Upper lobe of right lung (tissue), 1 donor: ENCODE measurements at regions not wholly inside any gene's neighbourhood (a gene's known extent, or its start where the extent isn't known, plus 50 kb on each side); places are given as distances from the start of the nearest gene placed in this dataset.

Experiments used
- ATAC-seq: fragments of 200-7000 bp; cut with Tn5 transposase; one replicate; pipeline ENCODE4 v1.9.1; 2020; ENCODE audit warnings: mild to moderate bottlenecking, moderate library complexity
- DNase-seq: peaks from one replicate; pipeline ENCODE4 v3.0.0-alpha.2; 2020
- H3K27ac ChIP-seq: fragments of 200-600 bp; one replicate; pipeline ENCODE4 v1.8.0; 2022
- H3K27me3 ChIP-seq: fragments of 200-600 bp; one replicate; pipeline ENCODE4 v1.8.0; 2022; ENCODE audit warnings: mild to moderate bottlenecking
- H3K36me3 ChIP-seq: fragments of 200-600 bp; one replicate; pipeline ENCODE4 v1.8.0; 2022
- H3K4me1 ChIP-seq: fragments of 200-600 bp; one replicate; pipeline ENCODE4 v1.8.0; 2022
- H3K4me3 ChIP-seq: fragments of 200-600 bp; one replicate; pipeline ENCODE4 v1.8.0; 2022; ENCODE audit warnings: mild to moderate bottlenecking
- H3K9me3 ChIP-seq: fragments of 200-600 bp; one replicate; pipeline ENCODE4 v1.8.0; 2022
- CTCF ChIP-seq: fragments of 200-600 bp; IDR thresholded peaks from one replicate; pipeline ENCODE4 v1.8.0; 2022; ENCODE audit warnings: antibody characterized with exemption
- intact Hi-C: fragments of 100-400 bp; cut with DNase I; formaldehyde crosslinking; loops from one replicate; pipeline ENCODE4 v1.11.0; 2022
- donor health status: DM: no; HTN: yes; CAD: no; lungs with severe emphysema.

- ATAC-seq, result no peak
- Histone ChIP-seq H3K36me3 (no peaks in the 10 kb centered on the region), H3K27me3 (no peaks in the 10 kb centered on the region), H3K9me3 (no peaks in the 10 kb centered on the region), H3K27ac (no peak overlapping the region), H3K4me1 (no peaks in the 10 kb centered on the region), H3K4me3 (no peak overlapping the region)
- intact Hi-C loops, result no loop called here
- TF ChIP-seq CTCF, result no peak
- DNase-seq, result no peak
Measured at GRCh38 chr15:70238917-70239316, 141.2 kb upstream of the TLE3 start.

- Histone ChIP-seq H3K27ac (no peak overlapping the region), H3K4me1 (no peaks in the 10 kb centered on the region), H3K4me3 (no peak overlapping the region), H3K9me3 (no peaks in the 10 kb centered on the region), H3K27me3 (no peaks in the 10 kb centered on the region), H3K36me3 (no peaks in the 10 kb centered on the region)
- intact Hi-C loops, result no loop called here
- DNase-seq, result no peak
- ATAC-seq, result no peak
- no peak for TF ChIP-seq CTCF
Measured at GRCh38 chr15:70237626-70238025, 139.9 kb upstream of the TLE3 start.

- no peaks in the 10 kb centered on the region for H3K9me3 ChIP-seq
- ATAC-seq (no peak), DNase-seq (no peak)
- TF ChIP-seq CTCF, result no peak
- no peaks in the 10 kb centered on the region for H3K4me1 ChIP-seq
- no peaks in the 10 kb centered on the region for H3K36me3 ChIP-seq
- no peak overlapping the region for H3K4me3 ChIP-seq
- H3K27ac ChIP-seq, result no peak overlapping the region
- intact Hi-C loops, result no loop called here
- no peaks in the 10 kb centered on the region for H3K27me3 ChIP-seq
Measured at GRCh38 chr15:70236341-70237086, 138.8 kb upstream of the TLE3 start.

- Histone ChIP-seq H3K9me3 (no peaks in the 10 kb centered on the region), H3K27ac (no peak overlapping the region), H3K36me3 (no peaks in the 10 kb centered on the region), H3K27me3 (no peaks in the 10 kb centered on the region), H3K4me1 (no peaks in the 10 kb centered on the region), H3K4me3 (no peak overlapping the region)
- ATAC-seq (no peak), DNase-seq (no peak)
- intact Hi-C loops, result no loop called here
- no peak for TF ChIP-seq CTCF
Measured at GRCh38 chr15:70235347-70235746, 137.6 kb upstream of the TLE3 start.

GRCh38 chr15:70234256-70234905 is 136.7 kb upstream of the TLE3 start:
- Histone ChIP-seq H3K27ac (no peak overlapping the region), H3K4me3 (no peak overlapping the region), H3K27me3 (no peaks in the 10 kb centered on the region), H3K36me3 (no peaks in the 10 kb centered on the region), H3K9me3 (no peaks in the 10 kb centered on the region), H3K4me1 (no peaks in the 10 kb centered on the region)
- intact Hi-C loops, result no loop called here
- TF ChIP-seq CTCF, result no peak
- DNase-seq (no peak), ATAC-seq (peak; percentile 55)
